RWPE1 (cell line): ENCODE measurements at regions not wholly inside any gene's neighbourhood (a gene's known extent, or its start where the extent isn't known, plus 50 kb on each side); places are given as distances from the start of the nearest gene placed in this dataset.

Experiments used
- CTCF ChIA-PET: fragments of 350-600 bp; sonication (Branson Sonifier 250); formaldehyde crosslinking; extraction: SDS; loops from one replicate; lab custom pipeline; 2021; lab: Yijun Ruan, JAX
- POLR2A ChIA-PET: fragments of 400-600 bp; formaldehyde crosslinking; extraction: SDS; loops from one replicate; lab custom pipeline; 2020; ENCODE audit warnings: antibody characterized with exemption; ENCODE audit not compliant: low non-redundant PET; lab: Yijun Ruan, JAX
- DNase-seq: peaks from one replicate; pipeline ENCODE4 v3.0.0; 2012; ENCODE audit warnings: low spot score
- H3K27ac ChIP-seq: fragments of 450-650 bp; 2 replicates; pipeline ENCODE4 v1.5.1; 2017
- CTCF ChIP-seq: fragments of 450-650 bp; conservative IDR thresholded peaks from 2 replicates; pipeline ENCODE4 v1.5.1; 2017; ENCODE audit warnings: low read depth, mild to moderate bottlenecking

GRCh38 chr7:9961161-9961922 is 1012.3 kb upstream of the PHF14 start:
- DNase-seq, result no peak
- CTCF ChIA-PET, result interaction anchor here (0.5 kb wide), 1 partner anchor 12 kb away, joined by 4 read pairs; no protein-coding TSS in a partner anchor
- POLR2A ChIA-PET, result no interaction called here
- no peak overlapping the region for H3K27ac ChIP-seq
- TF ChIP-seq CTCF, result no peak

DNA sequence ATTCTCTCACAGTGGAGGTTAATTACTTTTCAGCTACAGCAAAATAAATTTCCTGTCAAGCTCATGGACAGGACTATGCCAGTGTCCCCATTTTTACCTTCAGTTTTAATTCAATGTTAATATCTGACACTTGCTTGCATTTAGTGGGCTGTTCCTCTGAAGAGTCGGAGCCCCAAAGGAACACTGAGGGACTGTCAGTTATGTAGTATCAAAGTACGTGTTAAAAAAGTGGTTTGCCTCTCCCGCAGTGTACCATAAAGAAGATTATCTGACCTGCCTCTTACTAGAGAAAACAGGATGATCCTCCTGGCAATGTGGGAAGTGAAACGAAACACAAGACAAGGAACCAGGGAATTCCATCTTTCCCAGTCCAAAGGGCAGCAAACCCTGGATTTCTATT is 1010.9 kb upstream of the PHF14 start:
- POLR2A ChIA-PET, result no interaction called here
- H3K27ac ChIP-seq, result no peak overlapping the region
- CTCF ChIA-PET, result no interaction called here
- DNase-seq, result no peak
- no peak for TF ChIP-seq CTCF

GRCh38 chr7:9978106-9979064 is 995.3 kb upstream of the PHF14 start:
- no peak for DNase-seq
- no peak overlapping the region for H3K27ac ChIP-seq
- POLR2A ChIA-PET, result no interaction called here
- TF ChIP-seq CTCF, result no peak
- CTCF ChIA-PET, result interaction anchor here (0.5 kb wide), 1 partner anchor 63 kb away, joined by 3 read pairs; no protein-coding TSS in a partner anchor

DNA sequence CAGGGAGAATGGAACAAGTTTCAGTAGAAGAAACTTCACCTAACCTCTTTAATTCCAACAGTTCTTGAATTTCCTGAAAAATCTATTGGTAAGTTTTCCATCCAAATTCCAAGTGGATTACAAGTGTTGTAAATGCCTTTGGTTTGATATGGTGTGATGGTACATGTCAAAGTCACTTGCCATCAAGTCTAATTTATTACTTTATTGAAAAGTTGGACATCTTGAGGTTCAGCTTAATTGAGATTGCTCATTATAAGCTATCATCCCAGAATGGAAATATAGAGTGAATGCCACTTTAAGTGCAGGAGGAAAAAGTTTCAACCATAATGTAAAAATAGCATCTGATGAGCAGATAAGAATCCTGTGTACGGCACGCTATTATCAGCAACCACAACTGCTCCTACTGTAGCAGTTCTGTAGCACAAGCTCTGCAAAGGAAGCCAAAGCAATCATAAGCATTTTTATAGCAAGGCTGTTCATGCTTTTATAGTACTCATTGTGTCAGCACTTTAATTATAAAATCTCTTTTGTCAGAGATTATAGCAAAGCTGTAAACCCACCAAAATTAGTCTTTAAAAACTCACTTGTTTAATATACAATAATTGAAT is 991.8 kb upstream of the PHF14 start:
- POLR2A ChIA-PET, result no interaction called here
- DNase-seq, result no peak
- no peak for TF ChIP-seq CTCF
- CTCF ChIA-PET, result interaction anchor here (0.6 kb wide), 1 partner anchor 11 kb away, joined by 4 read pairs; no protein-coding TSS in a partner anchor
- no peak overlapping the region for H3K27ac ChIP-seq

DNA sequence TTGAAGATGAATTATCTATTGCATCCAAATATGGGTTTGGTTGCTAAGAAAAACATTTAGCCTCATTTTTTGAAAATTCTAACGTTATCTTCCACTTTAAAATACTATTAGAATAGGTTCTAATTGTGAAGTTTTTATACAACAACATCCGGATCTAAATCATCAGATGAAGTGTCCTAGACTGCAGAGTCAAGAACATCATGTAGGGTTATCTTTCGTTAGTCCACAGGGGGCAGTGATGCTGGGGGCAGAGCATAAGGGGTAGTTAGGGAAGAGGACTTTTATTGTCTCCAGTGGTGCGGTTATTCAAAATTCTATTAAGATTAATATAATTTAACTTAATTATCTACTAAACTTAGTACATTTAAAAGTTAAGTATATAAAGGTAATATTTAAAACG is 990.6 kb upstream of the PHF14 start:
- POLR2A ChIA-PET, result no interaction called here
- DNase-seq, result no peak
- TF ChIP-seq CTCF, result no peak
- CTCF ChIA-PET, result interaction anchor here (0.7 kb wide), 1 partner anchor 368 kb away, joined by 3 read pairs; no protein-coding TSS in a partner anchor
- no peak overlapping the region for H3K27ac ChIP-seq

DNA sequence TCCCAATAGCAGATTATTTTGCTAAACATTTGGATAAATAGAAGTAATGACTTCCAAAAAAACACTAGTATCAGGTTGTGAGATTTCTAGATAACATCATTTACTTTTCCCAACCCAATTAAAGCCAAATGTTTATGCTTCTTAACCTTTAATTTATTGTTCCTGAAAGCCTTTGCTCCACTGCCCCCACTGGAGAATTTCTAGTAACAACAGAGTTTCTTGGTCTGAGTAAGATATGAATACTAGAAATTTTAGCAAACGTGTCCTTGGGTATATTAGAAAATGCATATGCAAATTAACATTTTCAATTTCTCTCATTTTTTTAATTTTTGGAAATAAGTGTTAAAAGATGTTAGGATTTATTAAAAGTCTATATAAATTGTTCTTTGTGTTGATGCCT is 958.0 kb upstream of the PHF14 start:
- H3K27ac ChIP-seq, result no peak overlapping the region
- no peak for TF ChIP-seq CTCF
- ChIA-PET CTCF (no interaction called here), POLR2A (no interaction called here)
- DNase-seq, result no peak
